Anterior cingulate cortex (tissue), 58 donors: ENCODE measurements at regions not wholly inside any gene's neighbourhood (a gene's known extent, or its start where the extent isn't known, plus 50 kb on each side); places are given as distances from the start of the nearest gene placed in this dataset.
"Not testable (repeated sequence)": the region's sequence is repeated elsewhere in the genome, so short reads cannot be mapped to it uniquely, and the experiment has no call there.

Source experiments
- DNase-seq, 58 donors: peaks; one replicate each; lab custom pipeline; 2025; lab: John Stamatoyannopoulos, UW

GRCh38 chr17:33676444-33676843, 383.3 kb upstream of the ASIC2 start:
- DNase-seq, result no peak

GRCh38 chr17:33679595-33679994, 386.5 kb upstream of the ASIC2 start:
- no peak for DNase-seq

- peak in 1 of 58 donors; percentile 1 for DNase-seq
These were observed 387.4 kb upstream of the ASIC2 start for GRCh38 chr17:33680472-33680871.

GRCh38 chr17:33682599-33682998, 389.5 kb upstream of the ASIC2 start:
- DNase-seq, result no peak

GRCh38 chr17:33684735-33685134, 391.6 kb upstream of the ASIC2 start:
- no peak for DNase-seq

- DNase-seq, result no peak
These were observed 393.1 kb upstream of the ASIC2 start for GRCh38 chr17:33686171-33686570.

- no peak for DNase-seq
These were observed 394.7 kb upstream of the ASIC2 start for GRCh38 chr17:33687831-33688230.

- no peak for DNase-seq
These were observed 395.7 kb upstream of the ASIC2 start for GRCh38 chr17:33688771-33689170.

- no peak for DNase-seq
These were observed 396.6 kb upstream of the ASIC2 start for GRCh38 chr17:33689725-33690124.

GRCh38 chr17:33695431-33695830, 402.3 kb upstream of the ASIC2 start:
- DNase-seq, result no peak

- DNase-seq, result no peak
These were observed 403.0 kb upstream of the ASIC2 start for GRCh38 chr17:33696102-33696501.

- DNase-seq, result no peak
These were observed 404.5 kb upstream of the ASIC2 start for GRCh38 chr17:33697557-33697956.

GRCh38 chr17:33701910-33702309, 408.8 kb upstream of the ASIC2 start:
- DNase-seq, result no peak

- DNase-seq, result no peak
These were observed 411.8 kb upstream of the ASIC2 start for GRCh38 chr17:33704856-33705255.

GRCh38 chr17:33709881-33710280, 416.8 kb upstream of the ASIC2 start:
- no peak for DNase-seq

- no peak for DNase-seq
These were observed 419.0 kb upstream of the ASIC2 start for GRCh38 chr17:33712120-33712519.

GRCh38 chr17:33716957-33717356, 423.9 kb upstream of the ASIC2 start:
- DNase-seq, result no peak

GRCh38 chr17:33723736-33724135, 430.6 kb upstream of the ASIC2 start:
- DNase-seq, result not testable (repeated sequence)

GRCh38 chr17:33725675-33726271, 432.7 kb upstream of the ASIC2 start:
- peak in 10 of 58 donors; percentile 1 to 16 (median 4) for DNase-seq

- DNase-seq, result no peak
These were observed 437.0 kb upstream of the ASIC2 start for GRCh38 chr17:33730131-33730530.

- no peak for DNase-seq
These were observed 439.0 kb upstream of the ASIC2 start for GRCh38 chr17:33732116-33732515.

- DNase-seq, result no peak
These were observed 446.6 kb upstream of the ASIC2 start for GRCh38 chr17:33739714-33740113.
